22Rv1 (cell line): ENCODE measurements at regions not wholly inside any gene's neighbourhood (a gene's known extent, or its start where the extent isn't known, plus 50 kb on each side); places are given as distances from the start of the nearest gene placed in this dataset.

Experiments used
- ZFX ChIP-seq: fragments of 450-650 bp; IDR thresholded peaks from 2 replicates; pipeline ENCODE4 v1.6.1; 2017; ENCODE audit warnings: antibody characterized with exemption, borderline replicate concordance
- TF ChIP-seq, protein P1 (sequence below): fragments of 450-650 bp; IDR thresholded peaks from 2 replicates; pipeline ENCODE4 v1.5.1; 2017; ENCODE audit warnings: mild to moderate bottlenecking

GRCh38 chr1:198977909-198978308, 339.1 kb downstream of the PTPRC start:
- TF ChIP-seq, protein P1, sequence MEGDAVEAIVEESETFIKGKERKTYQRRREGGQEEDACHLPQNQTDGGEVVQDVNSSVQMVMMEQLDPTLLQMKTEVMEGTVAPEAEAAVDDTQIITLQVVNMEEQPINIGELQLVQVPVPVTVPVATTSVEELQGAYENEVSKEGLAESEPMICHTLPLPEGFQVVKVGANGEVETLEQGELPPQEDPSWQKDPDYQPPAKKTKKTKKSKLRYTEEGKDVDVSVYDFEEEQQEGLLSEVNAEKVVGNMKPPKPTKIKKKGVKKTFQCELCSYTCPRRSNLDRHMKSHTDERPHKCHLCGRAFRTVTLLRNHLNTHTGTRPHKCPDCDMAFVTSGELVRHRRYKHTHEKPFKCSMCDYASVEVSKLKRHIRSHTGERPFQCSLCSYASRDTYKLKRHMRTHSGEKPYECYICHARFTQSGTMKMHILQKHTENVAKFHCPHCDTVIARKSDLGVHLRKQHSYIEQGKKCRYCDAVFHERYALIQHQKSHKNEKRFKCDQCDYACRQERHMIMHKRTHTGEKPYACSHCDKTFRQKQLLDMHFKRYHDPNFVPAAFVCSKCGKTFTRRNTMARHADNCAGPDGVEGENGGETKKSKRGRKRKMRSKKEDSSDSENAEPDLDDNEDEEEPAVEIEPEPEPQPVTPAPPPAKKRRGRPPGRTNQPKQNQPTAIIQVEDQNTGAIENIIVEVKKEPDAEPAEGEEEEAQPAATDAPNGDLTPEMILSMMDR: no peak
- no peak for TF ChIP-seq ZFX
